ENCODE measurements at regions not wholly inside any gene's neighbourhood (a gene's known extent, or its start where the extent isn't known, plus 50 kb on each side); places are given as distances from the start of the nearest gene placed in this dataset.

GRCh38 chr21:38980416-38981313 is 174.9 kb downstream of the ETS2 start:
- H3K27me3 ChIP-seq (ENCODE audit: insufficient read depth, low read depth) = no peaks in the 10 kb centered on the region
- peaks cover 15% of the 10 kb centered on the region for H3K4me1 ChIP-seq (replicated peaks; ENCODE audit: insufficient read depth)
- POLR2A ChIA-PET (ENCODE audit: unreplicated experiment) = no interaction called here
- no peaks in the 10 kb centered on the region for H3K9me2 ChIP-seq (ENCODE audit: insufficient read depth)
- BruUV-seq (replicated peaks) = no TSS peak
- no peak for DNase-seq
- no peak overlapping the region for H3K4me3 ChIP-seq
- no peaks in the 10 kb centered on the region for H3K79me2 ChIP-seq (ENCODE audit: low read depth)
- H3K27ac ChIP-seq = no peak overlapping the region
- TF ChIP-seq CTCF (conservative IDR thresholded peaks at IDR 0.05) = no peak
- TF ChIP-seq EZH2 (IDR thresholded peaks at IDR 0.05; ENCODE audit: low read depth) = no peak
- H3K36me3 ChIP-seq (ENCODE audit: low read depth) = no peaks in the 10 kb centered on the region
- CTCF ChIA-PET = no interaction called here
- no peaks in the 10 kb centered on the region for H4K20me1 ChIP-seq (ENCODE audit: insufficient read depth)
- 0 out of 2 replicates have a peak overlapping the region, but pooled peaks have one; percentile 43 for H3K4me2 ChIP-seq
- H2AFZ ChIP-seq = no peak overlapping the region
- H3F3A ChIP-seq (ENCODE audit: insufficient read depth, low read depth) = no peaks in the 10 kb centered on the region
- intact Hi-C loops (cut with micrococcal nuclease; ENCODE audit: unreplicated experiment) = no loop called here
- H3K9me3 ChIP-seq (ENCODE audit: insufficient read depth, low read depth) = no peaks in the 10 kb centered on the region

GRCh38 chr21:38979271-38980121 is 173.8 kb downstream of the ETS2 start:
- DNase-seq = peak in 1 of 2 experiments; percentile 79
- ChIA-PET POLR2A (ENCODE audit: unreplicated experiment) (no interaction called here), CTCF (interaction anchor here (0.5 kb wide), 1 partner anchor 269 kb away, joined by 3 read pairs; no protein-coding TSS in a partner anchor)
- no peaks in the 10 kb centered on the region for H3K79me2 ChIP-seq (ENCODE audit: low read depth)
- H3K36me3 ChIP-seq (ENCODE audit: low read depth) = no peaks in the 10 kb centered on the region
- H3K4me2 ChIP-seq = peak overlapping the region; percentile 43
- H3K9me3 ChIP-seq (ENCODE audit: insufficient read depth, low read depth) = no peaks in the 10 kb centered on the region
- peaks cover 15% of the 10 kb centered on the region for H3K4me1 ChIP-seq (replicated peaks; ENCODE audit: insufficient read depth)
- no peaks in the 10 kb centered on the region for H3K9me2 ChIP-seq (ENCODE audit: insufficient read depth)
- intact Hi-C loops (cut with micrococcal nuclease; ENCODE audit: unreplicated experiment) = no loop called here
- H3K27me3 ChIP-seq (ENCODE audit: insufficient read depth, low read depth) = no peaks in the 10 kb centered on the region
- H4K20me1 ChIP-seq (ENCODE audit: insufficient read depth) = no peaks in the 10 kb centered on the region
- no TSS peak for BruUV-seq (replicated peaks)
- no peak overlapping the region for H3K4me3 ChIP-seq
- TF ChIP-seq CTCF (conservative IDR thresholded peaks at IDR 0.05) = no peak
- no peak for TF ChIP-seq EZH2 (IDR thresholded peaks at IDR 0.05; ENCODE audit: low read depth)
- H3K27ac ChIP-seq = peak overlapping the region; percentile 65
- H2AFZ ChIP-seq = no peak overlapping the region
- no peaks in the 10 kb centered on the region for H3F3A ChIP-seq (ENCODE audit: insufficient read depth, low read depth)

- no peaks in the 10 kb centered on the region for H3K27me3 ChIP-seq (ENCODE audit: insufficient read depth, low read depth)
- no peaks in the 10 kb centered on the region for H3F3A ChIP-seq (ENCODE audit: insufficient read depth, low read depth)
- BruUV-seq (replicated peaks) = no TSS peak
- POLR2A ChIA-PET (ENCODE audit: unreplicated experiment) = no interaction called here
- H3K4me1 ChIP-seq (replicated peaks; ENCODE audit: insufficient read depth) = peaks cover 15% of the 10 kb centered on the region
- no peak overlapping the region for H3K4me3 ChIP-seq
- no peaks in the 10 kb centered on the region for H3K9me2 ChIP-seq (ENCODE audit: insufficient read depth)
- no peaks in the 10 kb centered on the region for H3K36me3 ChIP-seq (ENCODE audit: low read depth)
- DNase-seq = no peak
- no peak for TF ChIP-seq CTCF (conservative IDR thresholded peaks at IDR 0.05)
- no peak for TF ChIP-seq EZH2 (IDR thresholded peaks at IDR 0.05; ENCODE audit: low read depth)
- H3K9me3 ChIP-seq (ENCODE audit: insufficient read depth, low read depth) = no peaks in the 10 kb centered on the region
- no peak overlapping the region for H3K27ac ChIP-seq
- no peak overlapping the region for H3K4me2 ChIP-seq
- no peak overlapping the region for H2AFZ ChIP-seq
- H4K20me1 ChIP-seq (ENCODE audit: insufficient read depth) = no peaks in the 10 kb centered on the region
- CTCF ChIA-PET = no interaction called here
- no peaks in the 10 kb centered on the region for H3K79me2 ChIP-seq (ENCODE audit: low read depth)
- intact Hi-C loops (cut with micrococcal nuclease; ENCODE audit: unreplicated experiment) = no loop called here
These were observed 171.2 kb downstream of the ETS2 start for GRCh38 chr21:38976900-38977299.

All from PC-9 (cell line).